GM19328 (cell line): ENCODE measurements at regions not wholly inside any gene's neighbourhood (a gene's known extent, or its start where the extent isn't known, plus 50 kb on each side); places are given as distances from the start of the nearest gene placed in this dataset.
"Not testable (repeated sequence)": the region's sequence is repeated elsewhere in the genome, so short reads cannot be mapped to it uniquely, and the experiment has no call there.

Experiments used
- ATAC-seq: cut with Tn5 transposase; IDR thresholded peaks from one replicate; pipeline ENCODE4 v1.9.1; 2021; ENCODE audit warnings: mild to moderate bottlenecking, moderate library complexity; ENCODE audit not compliant: unreplicated experiment

DNA sequence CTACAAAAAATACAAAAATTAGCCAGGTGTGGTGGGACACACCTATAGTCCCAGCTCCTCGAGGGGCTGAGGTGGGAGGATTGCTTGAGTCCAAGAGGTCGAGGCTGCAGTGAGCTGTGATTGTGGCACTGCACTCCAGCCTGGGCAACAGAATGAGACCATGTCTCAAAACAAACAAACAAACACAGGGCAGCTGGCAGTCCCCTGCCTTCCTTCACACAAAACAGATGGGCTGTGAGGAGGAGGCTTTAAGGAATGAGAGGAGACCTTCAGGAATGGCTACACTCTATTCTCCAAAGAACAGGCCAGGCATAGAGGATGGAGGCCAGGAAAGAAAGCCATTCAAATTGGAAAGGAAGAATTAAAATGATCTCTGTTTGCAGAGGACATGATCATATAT, 65.6 kb upstream of the MAML3 start:
- no peak for ATAC-seq

DNA sequence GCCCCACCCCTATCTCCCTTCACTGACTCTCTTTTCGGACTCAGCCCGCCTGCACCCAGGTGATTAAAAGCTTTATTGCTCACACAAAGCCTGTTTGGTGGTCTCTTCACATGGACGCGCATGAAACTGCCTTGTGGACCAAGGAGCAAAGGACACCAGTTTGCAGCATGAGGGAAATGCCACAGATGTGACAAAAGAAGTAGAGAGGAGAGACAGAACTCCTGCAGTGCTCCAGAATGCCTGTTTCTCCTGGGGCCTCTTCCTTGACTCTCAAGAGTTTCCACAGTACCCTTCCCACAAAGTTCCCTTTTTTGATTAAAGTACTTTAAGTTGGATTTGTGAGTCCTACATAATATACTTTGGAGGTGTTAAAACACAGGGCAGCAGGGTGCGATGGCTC, 65.1 kb upstream of the MAML3 start:
- not testable (repeated sequence) for ATAC-seq

DNA sequence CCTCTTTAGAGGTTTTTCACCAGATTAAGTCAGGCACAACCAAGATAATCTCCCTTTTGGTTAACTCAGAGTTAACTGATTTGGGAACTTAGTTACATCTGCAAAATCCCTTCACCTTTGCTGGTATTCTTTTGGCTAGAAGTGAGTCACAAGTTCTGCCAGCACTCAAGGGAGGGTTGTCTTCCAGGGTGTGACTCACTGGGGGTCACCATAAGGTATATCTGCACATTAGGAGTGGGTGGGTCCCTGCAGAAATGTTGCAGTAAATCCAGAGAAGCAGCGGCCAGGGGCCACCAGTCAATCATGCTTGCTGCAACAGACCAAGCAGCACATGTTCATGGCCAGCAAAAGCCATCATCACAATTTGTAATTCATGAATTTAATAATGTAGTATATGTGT, 59.8 kb upstream of the MAML3 start:
- no peak for ATAC-seq

DNA sequence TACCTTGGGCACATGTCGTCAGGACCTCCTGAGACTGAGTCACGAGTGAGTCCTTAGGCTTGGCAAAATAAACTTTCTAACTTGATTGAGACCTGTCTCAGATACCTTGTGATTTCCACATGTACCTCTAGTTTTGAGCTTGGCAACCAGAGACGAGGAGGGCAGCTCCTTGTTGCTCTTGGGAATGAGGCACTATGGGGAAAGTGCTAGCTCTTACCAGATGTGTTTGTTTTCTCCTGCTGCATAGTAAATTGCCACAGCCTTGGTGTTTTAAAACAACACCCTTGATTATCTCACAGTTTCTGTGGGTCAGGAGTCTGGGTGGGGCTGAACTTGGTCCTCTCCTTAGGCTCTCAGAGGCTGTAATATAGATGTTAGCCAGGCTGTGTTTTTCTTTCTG, 59.1 kb upstream of the MAML3 start:
- no peak for ATAC-seq

DNA sequence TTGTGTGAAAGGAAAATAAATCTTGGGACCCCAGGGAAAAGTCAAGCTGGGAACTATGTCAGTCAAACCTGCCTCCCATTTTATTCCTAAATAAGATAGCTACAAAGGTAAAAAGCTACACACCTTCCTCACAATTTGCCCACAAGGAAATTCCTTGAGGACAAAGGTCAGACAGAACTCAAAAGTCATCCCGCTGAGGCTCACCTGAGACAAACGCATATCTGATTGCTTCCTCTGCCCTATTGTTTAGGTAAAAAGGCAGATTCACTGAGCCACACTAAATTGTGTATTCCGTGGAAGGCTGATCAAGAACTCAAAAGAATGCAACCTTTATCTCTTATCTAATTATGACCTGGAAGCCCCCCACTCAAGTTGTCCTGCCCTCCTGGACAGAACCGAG, 58.7 kb upstream of the MAML3 start:
- no peak for ATAC-seq

DNA sequence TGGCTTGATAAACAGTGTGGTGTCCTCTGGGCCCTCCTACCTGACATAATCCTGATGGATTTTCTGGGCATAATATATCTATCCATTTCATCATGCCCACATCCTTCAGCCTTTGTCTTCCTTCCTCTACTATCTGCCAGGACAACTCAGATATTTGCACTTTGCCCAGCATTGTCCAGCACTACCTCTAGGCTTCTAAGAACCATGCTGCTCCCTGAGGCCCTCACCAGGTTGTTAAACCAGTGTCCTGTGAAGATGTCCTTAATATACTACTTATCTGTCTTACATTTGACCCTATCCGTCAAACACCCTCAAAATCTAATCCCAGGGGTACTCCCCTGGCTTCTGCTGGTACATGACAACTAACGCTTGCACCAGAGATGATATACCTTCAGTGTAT, 58.2 kb upstream of the MAML3 start:
- ATAC-seq: no peak

DNA sequence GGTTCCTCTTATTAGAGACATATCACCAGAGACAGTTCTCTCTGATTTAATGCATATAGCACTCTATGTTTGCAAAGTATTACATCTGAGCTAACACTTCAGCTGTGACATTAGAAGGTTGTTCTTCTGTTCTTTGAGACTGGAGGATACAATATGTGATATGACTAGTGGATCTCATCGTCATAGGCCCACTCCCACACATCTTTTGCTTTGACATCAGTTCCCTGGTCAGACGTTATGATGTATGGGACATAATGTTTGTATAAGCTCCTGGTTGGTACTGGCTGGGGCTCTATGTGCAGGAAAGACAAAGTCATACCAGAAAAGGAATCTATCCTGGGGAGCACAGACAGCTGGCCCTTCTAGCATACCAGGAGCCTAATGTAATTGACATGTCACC, 57.7 kb upstream of the MAML3 start:
- ATAC-seq: no peak

DNA sequence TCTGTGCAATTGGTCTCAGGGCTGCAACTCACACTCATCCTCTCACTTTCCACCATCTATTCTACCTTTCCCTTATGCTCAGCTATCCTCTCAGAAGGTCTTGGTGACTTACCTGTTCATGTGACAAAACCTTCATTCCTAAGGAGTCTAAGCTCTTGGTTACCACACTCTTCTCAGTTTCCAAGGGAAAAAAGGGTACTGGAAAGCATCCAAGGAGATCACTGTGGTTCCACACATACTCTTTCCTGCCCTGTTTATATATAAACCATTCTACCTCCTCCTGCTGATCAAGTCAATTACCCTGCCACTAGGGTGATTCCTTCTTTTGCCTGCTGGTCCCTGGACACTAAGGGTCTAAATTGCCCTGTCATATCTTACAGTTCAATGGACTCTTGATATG, 57.2 kb upstream of the MAML3 start:
- ATAC-seq: no peak

DNA sequence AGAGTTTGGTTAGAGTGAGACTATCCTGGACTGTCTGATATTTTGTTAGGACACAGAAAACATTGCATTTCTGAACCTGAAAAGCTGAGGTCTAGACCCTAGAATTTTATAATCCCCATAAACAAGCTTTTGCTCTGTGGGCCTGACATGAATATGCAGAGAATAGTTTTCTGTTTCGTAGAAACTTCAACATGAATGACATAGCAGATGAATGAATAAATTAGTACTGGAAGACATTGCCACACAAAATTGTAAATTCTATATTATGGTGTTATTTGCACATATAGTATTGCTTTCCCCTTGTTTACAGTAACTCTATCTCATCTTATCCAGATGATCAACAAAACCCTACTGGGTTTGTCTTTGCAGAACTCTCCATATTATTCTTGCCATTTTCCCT, 54.9 kb upstream of the MAML3 start:
- ATAC-seq: no peak
